Tibial nerve (tissue), 3 donors: ENCODE measurements at regions not wholly inside any gene's neighbourhood (a gene's known extent, or its start where the extent isn't known, plus 50 kb on each side); places are given as distances from the start of the nearest gene placed in this dataset.

Experiments
- POLR2A ChIP-seq, 2 donors: fragments of 450-650 bp; IDR thresholded peaks; one replicate each; pipeline ENCODE4 v1.6.1; 2017; ENCODE audit warnings: antibody characterized with exemption in 2 of 2, mild to moderate bottlenecking in 2 of 2, moderate library complexity in 2 of 2
- TF ChIP-seq, protein P1 (sequence below), 5 experiments: fragments of 200-600 bp in 3 of 5; fragments of 450-650 bp in 2 of 5; sonication (generic) in 3 of 5; IDR thresholded peaks; one replicate each; pipeline ENCODE4 v1.5.1; 2016 to 2019; ENCODE audit warnings: antibody characterized with exemption in 5 of 5, mild to moderate bottlenecking in 3 of 5, moderate library complexity in 2 of 5

DNA sequence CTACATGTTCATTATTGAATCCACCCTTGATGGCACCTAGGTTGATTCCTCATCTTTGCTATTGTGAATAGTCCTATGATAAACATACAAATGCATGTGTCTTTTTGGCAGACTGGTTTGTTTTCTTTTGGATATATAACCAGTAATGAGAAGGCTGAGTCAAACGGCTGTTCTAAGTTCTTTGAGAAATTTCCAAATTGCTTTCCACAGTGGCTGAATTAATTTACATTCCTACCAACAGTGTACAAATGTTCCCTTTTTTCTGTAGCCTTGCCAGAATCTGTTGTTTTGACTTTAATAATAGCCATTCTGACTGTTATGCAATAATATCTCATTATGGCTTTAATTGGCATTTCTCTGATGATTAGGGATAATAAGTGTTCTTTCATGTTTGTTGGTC is 184.9 kb downstream of the CASP12 start:
- TF ChIP-seq, protein P1, sequence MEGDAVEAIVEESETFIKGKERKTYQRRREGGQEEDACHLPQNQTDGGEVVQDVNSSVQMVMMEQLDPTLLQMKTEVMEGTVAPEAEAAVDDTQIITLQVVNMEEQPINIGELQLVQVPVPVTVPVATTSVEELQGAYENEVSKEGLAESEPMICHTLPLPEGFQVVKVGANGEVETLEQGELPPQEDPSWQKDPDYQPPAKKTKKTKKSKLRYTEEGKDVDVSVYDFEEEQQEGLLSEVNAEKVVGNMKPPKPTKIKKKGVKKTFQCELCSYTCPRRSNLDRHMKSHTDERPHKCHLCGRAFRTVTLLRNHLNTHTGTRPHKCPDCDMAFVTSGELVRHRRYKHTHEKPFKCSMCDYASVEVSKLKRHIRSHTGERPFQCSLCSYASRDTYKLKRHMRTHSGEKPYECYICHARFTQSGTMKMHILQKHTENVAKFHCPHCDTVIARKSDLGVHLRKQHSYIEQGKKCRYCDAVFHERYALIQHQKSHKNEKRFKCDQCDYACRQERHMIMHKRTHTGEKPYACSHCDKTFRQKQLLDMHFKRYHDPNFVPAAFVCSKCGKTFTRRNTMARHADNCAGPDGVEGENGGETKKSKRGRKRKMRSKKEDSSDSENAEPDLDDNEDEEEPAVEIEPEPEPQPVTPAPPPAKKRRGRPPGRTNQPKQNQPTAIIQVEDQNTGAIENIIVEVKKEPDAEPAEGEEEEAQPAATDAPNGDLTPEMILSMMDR (IDR thresholded peaks at IDR 0.05) = no peak
- TF ChIP-seq POLR2A (IDR thresholded peaks at IDR 0.05) = no peak
